Transverse colon (tissue), 3 donors: ENCODE measurements at regions not wholly inside any gene's neighbourhood (a gene's known extent, or its start where the extent isn't known, plus 50 kb on each side); places are given as distances from the start of the nearest gene placed in this dataset.

Experiments used
- POLR2A ChIP-seq: fragments of 450-650 bp; IDR thresholded peaks from one replicate; pipeline ENCODE4 v1.6.1; 2016; ENCODE audit warnings: antibody characterized with exemption, mild to moderate bottlenecking, moderate library complexity
- TF ChIP-seq, protein P1 (sequence below), 5 experiments: fragments of 200-600 bp in 3 of 5; fragments of 450-650 bp in 2 of 5; sonication (generic) in 3 of 5; IDR thresholded peaks; 1 replicate in 2 of 5; 2 replicates in 3 of 5; pipeline ENCODE4 v1.5.1; 2016 to 2017; ENCODE audit warnings: antibody characterized with exemption in 5 of 5, inconsistent platforms in 3 of 5, mild to moderate bottlenecking in 2 of 5, moderate library complexity in 1 of 5

DNA sequence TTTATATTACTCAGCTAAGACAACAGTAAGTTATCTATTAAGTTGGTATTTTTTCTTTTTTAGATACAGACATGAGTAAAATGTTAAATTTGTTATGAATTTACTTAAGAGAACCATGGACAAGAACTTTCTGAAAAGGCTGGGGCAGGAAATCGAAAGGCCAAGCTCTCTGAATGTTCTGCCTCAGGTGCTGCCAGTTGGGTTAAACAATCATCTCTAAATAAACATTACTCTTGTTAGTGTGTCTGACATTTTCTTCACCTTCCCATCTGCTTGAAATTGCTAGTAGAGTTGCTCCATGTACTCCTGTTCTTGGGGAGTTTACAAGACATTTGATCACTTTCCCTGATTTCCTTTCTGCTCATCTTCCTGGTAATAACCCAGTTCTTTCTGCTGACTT lies 87.5 kb downstream of the ANKRD7 start:
- TF ChIP-seq POLR2A: no peak
- TF ChIP-seq, protein P1, sequence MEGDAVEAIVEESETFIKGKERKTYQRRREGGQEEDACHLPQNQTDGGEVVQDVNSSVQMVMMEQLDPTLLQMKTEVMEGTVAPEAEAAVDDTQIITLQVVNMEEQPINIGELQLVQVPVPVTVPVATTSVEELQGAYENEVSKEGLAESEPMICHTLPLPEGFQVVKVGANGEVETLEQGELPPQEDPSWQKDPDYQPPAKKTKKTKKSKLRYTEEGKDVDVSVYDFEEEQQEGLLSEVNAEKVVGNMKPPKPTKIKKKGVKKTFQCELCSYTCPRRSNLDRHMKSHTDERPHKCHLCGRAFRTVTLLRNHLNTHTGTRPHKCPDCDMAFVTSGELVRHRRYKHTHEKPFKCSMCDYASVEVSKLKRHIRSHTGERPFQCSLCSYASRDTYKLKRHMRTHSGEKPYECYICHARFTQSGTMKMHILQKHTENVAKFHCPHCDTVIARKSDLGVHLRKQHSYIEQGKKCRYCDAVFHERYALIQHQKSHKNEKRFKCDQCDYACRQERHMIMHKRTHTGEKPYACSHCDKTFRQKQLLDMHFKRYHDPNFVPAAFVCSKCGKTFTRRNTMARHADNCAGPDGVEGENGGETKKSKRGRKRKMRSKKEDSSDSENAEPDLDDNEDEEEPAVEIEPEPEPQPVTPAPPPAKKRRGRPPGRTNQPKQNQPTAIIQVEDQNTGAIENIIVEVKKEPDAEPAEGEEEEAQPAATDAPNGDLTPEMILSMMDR (IDR thresholded peaks at IDR 0.05): no peak
